GM21447 (cell line): ENCODE measurements at regions not wholly inside any gene's neighbourhood (a gene's known extent, or its start where the extent isn't known, plus 50 kb on each side); places are given as distances from the start of the nearest gene placed in this dataset.

ENCODE experiments used
- ATAC-seq: cut with Tn5 transposase; IDR thresholded peaks from one replicate; pipeline ENCODE4 v1.9.1; 2021; ENCODE audit not compliant: unreplicated experiment

- no peak for ATAC-seq
Measured at GRCh38 chrX:39458779-39459178, 639.0 kb downstream of the BCOR start.

GRCh38 chrX:39459204-39459603 is 638.6 kb downstream of the BCOR start:
- no peak for ATAC-seq

- ATAC-seq = no peak
Measured at GRCh38 chrX:39459952-39460351, 637.8 kb downstream of the BCOR start.

- ATAC-seq = no peak
Measured at GRCh38 chrX:39460499-39460898, 637.3 kb downstream of the BCOR start.

GRCh38 chrX:39462835-39463234 is 634.9 kb downstream of the BCOR start:
- no peak for ATAC-seq

- ATAC-seq = no peak
Measured at GRCh38 chrX:39464253-39464652, 633.5 kb downstream of the BCOR start.

GRCh38 chrX:39465467-39465866 is 632.3 kb downstream of the BCOR start:
- no peak for ATAC-seq

- no peak for ATAC-seq
Measured at GRCh38 chrX:39465906-39466305, 631.9 kb downstream of the BCOR start.

GRCh38 chrX:39469126-39469525 is 628.6 kb downstream of the BCOR start:
- ATAC-seq = no peak

- ATAC-seq = no peak
Measured at GRCh38 chrX:39470588-39471407, 627.0 kb downstream of the BCOR start.

- no peak for ATAC-seq
Measured at GRCh38 chrX:39472161-39472560, 625.6 kb downstream of the BCOR start.

- no peak for ATAC-seq
Measured at GRCh38 chrX:39473812-39474211, 623.9 kb downstream of the BCOR start.

- no peak for ATAC-seq
Measured at GRCh38 chrX:39475372-39475771, 622.4 kb downstream of the BCOR start.

GRCh38 chrX:39476604-39477021 is 621.1 kb downstream of the BCOR start:
- ATAC-seq = no peak

GRCh38 chrX:39477031-39477761 is 620.6 kb downstream of the BCOR start:
- no peak for ATAC-seq

- no peak for ATAC-seq
Measured at GRCh38 chrX:39477762-39478120, 620.0 kb downstream of the BCOR start.

- ATAC-seq = no peak
Measured at GRCh38 chrX:39479856-39480255, 617.9 kb downstream of the BCOR start.

- ATAC-seq = no peak
Measured at GRCh38 chrX:39480963-39481362, 616.8 kb downstream of the BCOR start.

GRCh38 chrX:39481621-39482020 is 616.1 kb downstream of the BCOR start:
- no peak for ATAC-seq

- no peak for ATAC-seq
Measured at GRCh38 chrX:39484159-39485068, 613.3 kb downstream of the BCOR start.

- no peak for ATAC-seq
Measured at GRCh38 chrX:39487166-39487968, 610.4 kb downstream of the BCOR start.
